NCI-H2107 treated with DMSO at 0.1 percent for 48 hours (cell line): ENCODE measurements at regions not wholly inside any gene's neighbourhood (a gene's known extent, or its start where the extent isn't known, plus 50 kb on each side); places are given as distances from the start of the nearest gene placed in this dataset.

Experiments used
- DNase-seq: peaks from one replicate; lab custom pipeline; 2025; ENCODE audit not compliant: unreplicated experiment; lab: John Stamatoyannopoulos, UW

DNA sequence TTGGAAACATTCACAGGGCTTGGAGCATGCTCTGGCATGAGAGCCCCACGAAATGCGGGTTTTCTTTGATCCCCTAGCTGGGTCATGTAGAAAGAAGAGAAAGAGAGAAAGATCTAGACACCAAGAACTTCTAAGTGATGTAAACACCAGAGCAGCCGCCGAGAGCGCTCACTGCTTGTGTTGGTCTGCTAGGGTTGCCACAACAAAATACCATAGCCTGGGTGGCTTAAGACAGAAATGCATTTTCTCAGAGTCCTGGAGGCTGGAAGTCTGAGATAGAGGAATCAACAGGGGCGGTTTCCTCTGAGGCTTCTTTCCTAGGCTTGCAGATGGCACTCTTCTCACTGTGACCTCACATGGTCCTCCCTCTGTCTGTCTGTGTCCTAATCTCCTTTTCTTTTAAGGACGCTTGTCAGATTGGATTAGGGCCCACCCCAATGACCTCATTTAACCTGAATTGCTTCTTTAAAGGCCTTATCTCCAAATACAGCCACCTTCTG, 139.5 kb downstream of the CYLD start:
- no peak for DNase-seq

DNA sequence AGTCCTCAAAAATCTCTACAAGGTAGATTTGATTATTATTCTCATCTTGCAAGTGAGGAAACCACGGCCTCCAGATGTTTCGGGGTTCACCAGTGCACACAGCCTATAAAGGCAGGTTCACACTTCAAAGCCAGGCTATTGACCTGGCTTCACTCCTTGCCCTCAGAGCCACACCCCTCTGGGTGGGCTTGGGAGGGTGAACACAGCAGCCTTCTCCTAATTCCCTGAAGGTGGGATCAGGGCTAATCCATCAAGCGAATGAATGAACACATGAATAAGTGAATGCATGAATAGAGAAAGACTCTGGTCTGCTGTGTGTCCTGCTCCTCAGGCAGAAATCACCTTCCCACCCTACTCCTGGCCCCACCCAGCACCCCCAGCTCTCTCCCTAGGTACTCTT, 139.0 kb downstream of the CYLD start:
- no peak for DNase-seq

DNA sequence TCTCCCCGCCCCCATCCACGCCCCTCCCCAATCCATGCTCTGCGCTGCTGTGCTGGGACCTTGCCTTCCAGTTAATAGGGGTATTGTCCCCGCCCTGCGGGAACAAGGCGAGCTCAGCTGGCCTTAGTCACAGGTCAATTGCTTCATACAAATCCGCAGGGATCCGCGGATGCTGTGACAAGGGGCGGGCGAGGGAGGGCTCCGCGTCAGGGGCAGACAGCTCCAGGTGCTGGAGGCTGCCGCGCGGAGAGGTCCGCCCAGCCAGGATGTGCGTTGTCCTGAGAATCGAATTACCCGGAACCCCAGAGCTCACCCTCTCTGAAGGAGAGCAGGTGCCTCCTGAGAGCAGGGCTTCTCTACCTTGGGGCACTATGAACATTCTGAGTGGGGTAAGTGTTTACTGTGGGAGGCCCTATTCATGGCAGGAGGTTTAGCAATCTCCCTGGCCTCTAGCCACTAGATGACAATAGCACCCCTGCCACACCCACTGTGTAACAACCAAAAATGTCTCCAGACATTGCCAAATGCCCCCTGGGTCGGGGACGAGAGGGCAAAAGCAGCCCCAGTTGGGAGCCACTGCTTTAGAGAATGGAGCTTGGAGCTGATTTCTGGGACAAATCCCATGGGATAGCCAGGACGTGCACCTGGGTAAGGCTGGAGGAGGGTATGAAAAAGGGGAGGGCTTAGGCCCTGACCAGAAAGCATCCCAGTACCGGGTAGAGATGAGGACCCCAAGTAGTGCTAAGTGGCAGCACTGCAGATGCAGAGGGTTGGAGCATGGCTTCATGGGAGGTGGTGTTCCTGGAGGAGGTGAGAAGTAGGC, 138.2 kb downstream of the CYLD start:
- DNase-seq = peak; percentile 46

DNA sequence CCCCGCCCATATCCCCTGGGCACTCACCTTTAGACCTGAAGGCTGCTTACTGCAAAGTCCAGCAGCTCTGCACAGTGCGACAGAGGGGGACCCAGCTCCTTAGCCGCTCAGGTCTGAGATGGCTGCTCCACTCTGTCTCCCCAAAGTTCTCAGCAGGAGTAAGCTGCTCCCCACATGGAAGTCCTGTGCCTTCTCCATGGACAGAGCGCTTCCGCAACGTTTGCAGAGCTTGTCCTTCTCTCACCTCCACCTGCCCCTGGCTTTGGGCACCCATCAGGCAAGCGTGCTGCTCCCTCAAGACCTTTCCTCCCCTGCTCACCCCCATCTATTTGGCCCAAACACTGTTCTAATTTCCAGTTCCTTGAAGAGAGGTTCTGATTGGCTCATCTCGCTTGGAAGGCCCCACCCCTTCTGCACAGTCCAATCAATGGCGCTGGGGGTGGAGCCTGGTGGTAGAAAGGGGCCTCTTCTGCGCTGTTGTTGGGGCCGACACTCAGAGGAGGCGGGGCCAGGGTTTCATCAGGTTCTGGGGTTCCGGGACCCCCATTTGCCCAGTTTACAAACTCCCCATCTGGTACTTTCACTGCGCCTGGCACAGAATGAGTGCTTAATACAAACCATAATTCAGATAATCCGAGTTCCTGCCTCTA, 137.2 kb downstream of the CYLD start:
- no peak for DNase-seq

GRCh38 chr16:50878536-50878935, 136.7 kb downstream of the CYLD start:
- DNase-seq = no peak

GRCh38 chr16:50876263-50876662, 134.4 kb downstream of the CYLD start:
- DNase-seq = no peak

DNA sequence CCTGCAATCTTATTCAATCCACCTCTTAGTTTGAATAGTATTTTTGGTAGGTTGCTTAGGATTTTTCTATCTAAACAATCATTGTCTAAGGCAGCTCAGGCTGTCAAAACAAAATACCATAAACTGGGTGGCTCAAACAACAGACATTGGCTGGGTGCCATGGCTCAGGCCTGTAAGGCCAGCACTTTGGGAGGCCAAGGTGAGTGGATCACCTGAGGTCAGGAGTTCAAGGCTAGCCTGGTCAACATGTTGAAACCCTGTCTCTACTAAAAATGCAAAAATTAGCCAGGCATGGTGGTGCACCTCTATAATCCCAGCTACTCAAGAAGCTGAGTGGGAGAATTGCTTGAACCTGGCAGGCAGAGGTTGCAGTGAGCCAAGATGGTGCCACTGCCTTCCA, 126.7 kb downstream of the CYLD start:
- DNase-seq = no peak

- no peak for DNase-seq
Measured at GRCh38 chr16:50866806-50867205, 124.9 kb downstream of the CYLD start.

GRCh38 chr16:50864386-50864785, 122.5 kb downstream of the CYLD start:
- no peak for DNase-seq

- DNase-seq = no peak
Measured at GRCh38 chr16:50863644-50864144, 121.8 kb downstream of the CYLD start.

GRCh38 chr16:50862818-50863643, 121.1 kb downstream of the CYLD start:
- DNase-seq = no peak

- DNase-seq = no peak
Measured at GRCh38 chr16:50861970-50862411, 120.1 kb downstream of the CYLD start.

DNA sequence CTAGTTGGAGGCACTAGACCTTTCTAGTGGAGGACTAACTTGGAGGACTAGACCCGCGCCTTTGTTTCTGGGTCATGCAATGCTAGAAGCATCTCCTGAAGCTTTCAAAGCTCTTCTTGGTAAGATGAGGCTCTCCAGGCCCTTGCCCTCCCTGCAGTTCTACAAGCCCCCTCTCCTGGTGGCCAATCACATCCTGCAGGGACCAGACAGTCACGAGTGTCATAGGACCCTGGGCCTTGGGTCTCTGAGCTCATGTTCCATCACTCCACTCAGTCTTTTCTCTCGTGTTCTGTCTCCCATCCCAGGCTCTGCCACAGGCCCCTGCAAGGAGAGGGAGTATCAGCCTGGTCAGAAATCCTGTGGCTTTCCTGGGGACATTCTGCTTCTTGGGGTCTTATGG, 119.6 kb downstream of the CYLD start:
- DNase-seq = no peak

- no peak for DNase-seq
Measured at GRCh38 chr16:50859628-50860360, 117.9 kb downstream of the CYLD start.

DNA sequence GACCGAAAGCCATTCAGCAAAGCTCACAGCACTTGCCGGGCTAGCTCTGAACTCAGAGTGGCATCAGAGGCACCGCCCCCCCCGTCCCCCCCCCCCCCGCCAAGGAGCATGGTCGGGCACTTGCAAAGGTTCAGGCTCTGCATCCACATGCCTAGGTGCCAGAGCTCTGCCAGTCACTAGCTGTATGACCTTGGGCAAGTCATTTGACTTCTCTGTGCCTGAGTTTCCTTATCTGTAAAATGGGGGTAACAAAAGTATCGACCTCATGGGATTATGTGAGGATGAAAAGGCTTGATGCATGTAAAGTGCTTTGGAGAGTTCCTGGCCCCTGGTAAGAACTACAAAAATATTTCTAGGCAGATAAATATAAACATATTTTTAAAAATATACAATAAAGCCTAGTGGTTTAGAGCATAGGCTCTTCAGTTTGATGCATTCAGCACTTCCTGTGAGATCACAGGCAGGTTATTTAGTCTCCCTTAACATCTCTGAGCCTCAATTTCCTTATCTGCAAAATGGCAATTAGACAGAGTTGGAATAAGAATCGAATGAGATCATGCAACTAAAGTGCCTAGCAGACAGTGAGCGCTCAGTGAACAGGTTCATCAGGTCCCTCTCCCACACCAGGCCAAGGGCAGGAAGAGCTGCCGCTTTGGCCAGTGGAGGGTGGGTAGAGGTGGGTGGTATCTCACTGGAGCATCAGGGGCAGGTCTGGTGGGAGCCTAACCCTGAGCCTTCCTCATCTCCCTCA, 117.2 kb downstream of the CYLD start:
- DNase-seq = no peak

DNA sequence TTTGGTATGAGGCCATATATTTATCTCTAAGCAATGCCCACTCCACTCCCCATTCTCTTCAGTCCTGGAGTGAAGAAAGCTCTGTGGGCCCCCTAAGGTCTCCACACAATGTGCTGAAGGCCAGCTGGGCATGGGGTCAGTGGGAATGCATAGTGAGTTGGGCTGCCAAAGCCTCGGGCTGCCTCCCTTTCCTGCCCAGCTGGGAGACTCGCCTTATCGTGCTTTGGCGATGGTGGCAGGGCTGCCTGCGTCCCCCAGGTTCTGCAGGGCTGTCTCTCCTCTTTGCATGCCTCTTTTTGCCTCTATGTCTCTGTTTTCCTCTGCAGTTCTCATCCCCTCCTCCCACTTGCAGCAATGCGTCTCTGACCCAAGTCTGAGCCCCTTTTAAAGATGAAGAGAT, 116.5 kb downstream of the CYLD start:
- DNase-seq = no peak

- no peak for DNase-seq
Measured at GRCh38 chr16:50857881-50858280, 116.0 kb downstream of the CYLD start.

DNA sequence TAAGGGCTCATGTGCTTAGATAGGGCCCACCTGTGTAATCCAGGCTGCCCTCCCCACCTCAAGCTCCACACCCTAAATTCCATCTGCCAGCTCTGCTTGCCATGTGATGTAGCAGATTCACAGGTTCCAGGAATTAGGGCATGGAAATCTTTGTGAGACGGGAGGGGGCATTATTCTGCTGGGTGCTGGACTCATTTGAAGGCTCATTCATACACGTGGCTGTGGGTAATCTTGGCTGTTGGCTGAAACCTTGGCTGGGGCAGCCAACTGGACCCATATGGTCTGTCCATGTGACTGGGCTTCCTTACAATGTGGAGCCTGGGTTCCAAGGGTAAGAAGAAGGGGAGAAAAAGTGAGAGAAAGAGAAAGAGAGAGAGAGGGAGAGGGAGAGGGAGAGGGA, 115.1 kb downstream of the CYLD start:
- no peak for DNase-seq

GRCh38 chr16:50853329-50853728, 111.4 kb downstream of the CYLD start:
- DNase-seq = no peak
